Stimulated activated CD4-positive, alpha-beta T cell treated with anti-CD3 and anti-CD28 coated beads, Interleukin-1b, Interleukin-23, amount 100 ng/mL, for 48 hours (primary cell): ENCODE measurements at regions not wholly inside any gene's neighbourhood (a gene's known extent, or its start where the extent isn't known, plus 50 kb on each side); places are given as distances from the start of the nearest gene placed in this dataset.
"Not testable (repeated sequence)": the region's sequence is repeated elsewhere in the genome, so short reads cannot be mapped to it uniquely, and the experiment has no call there.

Experiments
- DNase-seq: peaks from one replicate; pipeline ENCODE4 v3.0.0-alpha.2; 2020

GRCh38 chr3:164741869-164742268 is 336.4 kb downstream of the SI start:
- no peak for DNase-seq

- no peak for DNase-seq
Measured at GRCh38 chr3:164737174-164737573, 341.1 kb downstream of the SI start.

- no peak for DNase-seq
Measured at GRCh38 chr3:164732166-164732565, 346.1 kb downstream of the SI start.

- DNase-seq: no peak
Measured at GRCh38 chr3:164730815-164731360, 347.4 kb downstream of the SI start.

GRCh38 chr3:164723396-164723795 is 354.9 kb downstream of the SI start:
- no peak for DNase-seq

- DNase-seq: not testable (repeated sequence)
Measured at GRCh38 chr3:164702808-164703207, 375.5 kb downstream of the SI start.

GRCh38 chr3:164687902-164688301 is 390.4 kb downstream of the SI start:
- no peak for DNase-seq

GRCh38 chr3:164687211-164687610 is 391.1 kb downstream of the SI start:
- DNase-seq: no peak

GRCh38 chr3:164683489-164683888 is 394.8 kb downstream of the SI start:
- no peak for DNase-seq

GRCh38 chr3:164679245-164679644 is 399.1 kb downstream of the SI start:
- no peak for DNase-seq

GRCh38 chr3:164677317-164677716 is 401.0 kb downstream of the SI start:
- no peak for DNase-seq

- DNase-seq: no peak
Measured at GRCh38 chr3:164673738-164674137, 404.6 kb downstream of the SI start.

- DNase-seq: no peak
Measured at GRCh38 chr3:164658125-164658524, 420.2 kb downstream of the SI start.

GRCh38 chr3:164657631-164658030 is 420.7 kb downstream of the SI start:
- no peak for DNase-seq

GRCh38 chr3:164655462-164655861 is 422.8 kb downstream of the SI start:
- DNase-seq: no peak

- no peak for DNase-seq
Measured at GRCh38 chr3:164641071-164641470, 437.2 kb downstream of the SI start.

GRCh38 chr3:164640591-164640990 is 437.7 kb downstream of the SI start:
- DNase-seq: no peak

- no peak for DNase-seq
Measured at GRCh38 chr3:164620956-164621355, 457.3 kb downstream of the SI start.

- no peak for DNase-seq
Measured at GRCh38 chr3:164620423-164620822, 457.9 kb downstream of the SI start.

GRCh38 chr3:164612751-164613150 is 465.5 kb downstream of the SI start:
- no peak for DNase-seq

GRCh38 chr3:164608554-164609276 is 469.6 kb downstream of the SI start:
- DNase-seq: no peak

- DNase-seq: no peak
Measured at GRCh38 chr3:164604687-164605086, 473.6 kb downstream of the SI start.

- DNase-seq: no peak
Measured at GRCh38 chr3:164577667-164578210, 500.6 kb downstream of the SI start.

- DNase-seq: no peak
Measured at GRCh38 chr3:164572436-164572835, 505.9 kb downstream of the SI start.

GRCh38 chr3:164550857-164551256 is 527.4 kb downstream of the SI start:
- no peak for DNase-seq
